Activated gamma-delta T cell (primary cell): ENCODE measurements at regions not wholly inside any gene's neighbourhood (a gene's known extent, or its start where the extent isn't known, plus 50 kb on each side); places are given as distances from the start of the nearest gene placed in this dataset.

Experiments used
- DNase-seq: peaks from one replicate; lab custom pipeline; 2025; lab: John Stamatoyannopoulos, UW

DNA sequence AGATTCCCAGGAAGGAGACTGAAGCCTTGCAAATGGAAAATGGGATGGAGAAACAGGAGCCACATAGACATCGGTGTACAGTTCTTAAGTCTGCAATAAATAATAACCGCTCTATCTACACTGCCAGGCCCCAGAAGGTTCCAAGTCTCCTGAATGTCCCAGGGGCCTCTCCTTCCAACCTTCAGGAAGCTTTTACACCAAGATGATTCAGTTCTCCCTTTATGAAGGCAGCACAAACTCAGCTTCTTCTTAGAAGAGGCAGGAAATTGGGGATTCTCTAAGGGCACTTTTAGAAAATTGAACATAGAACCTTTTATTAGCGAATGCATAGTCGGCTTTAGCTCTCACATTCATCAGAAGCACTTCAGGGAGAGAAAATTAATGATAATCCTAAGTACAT, 130.8 kb upstream of the LYZL1 start:
- DNase-seq: no peak

DNA sequence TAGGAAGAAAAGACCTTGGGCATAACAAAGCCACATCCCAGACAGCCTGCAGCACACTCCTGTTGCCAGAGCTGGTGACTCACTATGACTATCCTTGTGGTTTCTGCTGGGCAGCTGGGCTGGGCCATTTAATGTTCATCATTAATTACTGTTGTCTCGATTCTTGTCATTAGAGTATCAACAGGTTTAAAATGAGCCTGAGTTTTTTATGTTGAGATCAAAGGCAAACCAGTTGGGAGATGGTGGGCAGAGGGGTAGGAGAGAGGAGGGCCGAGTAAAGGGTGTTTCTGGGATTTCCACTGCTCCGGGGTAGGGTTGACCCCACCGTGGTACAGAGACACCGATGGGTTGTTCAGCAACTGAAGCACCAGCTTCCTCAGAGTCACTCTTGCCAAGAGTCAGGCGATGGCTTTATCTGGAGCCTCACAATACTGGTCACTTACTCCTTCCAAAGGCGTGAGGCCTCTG, 128.7 kb upstream of the LYZL1 start:
- no peak for DNase-seq

DNA sequence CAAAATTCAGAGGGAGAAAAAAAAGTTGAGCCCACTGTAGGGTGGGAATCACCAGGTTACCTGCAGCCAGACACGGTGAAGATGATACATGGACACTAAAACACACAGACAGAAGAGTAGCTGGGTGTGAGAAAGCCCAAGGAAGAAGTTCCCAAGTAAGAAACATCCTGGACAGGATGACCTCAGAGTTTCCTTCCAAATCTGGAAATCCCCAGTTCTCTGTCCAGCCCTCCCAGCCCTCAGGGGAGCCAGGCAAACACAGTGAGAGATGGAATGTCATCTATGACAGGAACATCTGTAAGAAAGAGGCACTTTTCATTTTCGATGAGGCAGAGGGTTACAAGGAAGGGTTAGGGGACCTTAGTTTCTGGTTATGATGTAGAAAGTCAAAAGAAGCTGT, 125.1 kb upstream of the LYZL1 start:
- no peak for DNase-seq

DNA sequence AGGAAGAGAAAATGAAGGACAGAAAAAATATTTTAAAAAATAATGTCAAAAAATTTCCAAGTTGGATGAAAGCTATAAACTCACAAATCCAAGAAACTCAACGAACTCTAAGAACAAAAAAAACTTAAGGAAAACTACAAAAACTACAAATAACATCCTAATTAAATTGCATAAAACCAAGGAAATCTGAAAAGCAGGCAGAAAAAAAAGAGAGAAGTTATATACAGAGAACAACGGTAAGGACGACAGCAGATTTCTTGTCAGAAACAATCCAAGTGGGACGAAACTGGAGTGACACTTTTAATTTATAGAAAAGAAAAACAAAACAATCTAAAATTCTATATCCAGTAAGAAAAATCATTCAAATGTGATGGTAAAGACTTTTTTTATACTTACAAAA, 122.2 kb upstream of the LYZL1 start:
- no peak for DNase-seq

DNA sequence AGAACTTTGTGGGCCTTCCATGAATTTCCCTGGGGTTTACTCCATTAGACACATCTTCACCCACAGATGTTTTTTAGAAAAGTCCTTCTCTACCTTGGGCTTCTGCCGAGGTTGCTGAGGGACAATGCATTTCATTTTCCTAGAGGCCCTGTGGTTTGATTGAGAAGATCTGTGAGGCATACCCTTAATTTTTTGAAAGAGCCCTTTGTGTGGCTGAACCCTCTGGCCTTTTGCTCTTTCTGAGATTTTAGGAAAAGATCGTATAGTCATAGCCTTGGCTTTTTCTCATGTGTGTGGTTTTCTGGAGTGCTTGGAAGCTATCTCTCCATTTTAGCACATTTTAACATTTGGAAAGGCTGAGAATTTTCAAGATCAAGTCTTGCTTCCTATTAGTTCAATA, 119.8 kb upstream of the LYZL1 start:
- no peak for DNase-seq

DNA sequence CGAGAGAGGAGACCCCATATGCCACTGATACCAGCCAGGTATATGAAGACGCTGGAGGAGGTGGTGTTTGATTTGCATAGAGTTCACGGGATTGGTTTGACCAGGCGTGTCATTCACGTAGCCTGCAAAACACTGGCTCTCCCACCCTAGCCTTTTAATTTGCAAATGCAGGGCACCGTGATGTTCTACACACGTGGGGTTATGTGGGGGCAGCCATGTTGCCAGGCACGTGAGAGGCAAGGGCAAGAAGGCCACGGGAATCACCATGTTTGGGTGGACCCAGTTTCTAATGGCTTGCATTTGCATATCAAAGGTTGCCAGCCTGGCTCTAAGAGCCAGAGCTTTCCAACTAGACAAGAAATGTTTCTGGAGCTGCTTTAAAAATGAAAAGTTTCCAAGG, 117.2 kb upstream of the LYZL1 start:
- no peak for DNase-seq

DNA sequence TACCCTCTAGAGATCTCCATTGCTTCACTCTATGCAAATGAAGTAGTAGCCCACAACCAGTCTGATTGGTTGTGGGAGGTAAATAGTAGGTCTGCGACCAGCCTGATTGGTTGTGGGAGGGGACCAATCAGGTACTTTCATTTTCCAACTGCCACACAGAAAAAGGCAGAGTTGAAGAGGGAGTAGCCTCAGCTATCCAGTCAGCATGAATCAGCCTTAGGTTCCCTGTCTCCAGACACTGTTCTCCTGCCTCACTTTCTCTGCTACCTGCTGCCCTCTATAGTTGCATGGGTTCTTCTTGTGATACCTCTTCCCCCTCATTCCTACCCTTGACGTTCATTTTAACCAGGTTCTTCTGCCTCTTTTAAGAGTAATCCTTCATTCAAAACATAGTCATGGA, 114.5 kb upstream of the LYZL1 start:
- no peak for DNase-seq

DNA sequence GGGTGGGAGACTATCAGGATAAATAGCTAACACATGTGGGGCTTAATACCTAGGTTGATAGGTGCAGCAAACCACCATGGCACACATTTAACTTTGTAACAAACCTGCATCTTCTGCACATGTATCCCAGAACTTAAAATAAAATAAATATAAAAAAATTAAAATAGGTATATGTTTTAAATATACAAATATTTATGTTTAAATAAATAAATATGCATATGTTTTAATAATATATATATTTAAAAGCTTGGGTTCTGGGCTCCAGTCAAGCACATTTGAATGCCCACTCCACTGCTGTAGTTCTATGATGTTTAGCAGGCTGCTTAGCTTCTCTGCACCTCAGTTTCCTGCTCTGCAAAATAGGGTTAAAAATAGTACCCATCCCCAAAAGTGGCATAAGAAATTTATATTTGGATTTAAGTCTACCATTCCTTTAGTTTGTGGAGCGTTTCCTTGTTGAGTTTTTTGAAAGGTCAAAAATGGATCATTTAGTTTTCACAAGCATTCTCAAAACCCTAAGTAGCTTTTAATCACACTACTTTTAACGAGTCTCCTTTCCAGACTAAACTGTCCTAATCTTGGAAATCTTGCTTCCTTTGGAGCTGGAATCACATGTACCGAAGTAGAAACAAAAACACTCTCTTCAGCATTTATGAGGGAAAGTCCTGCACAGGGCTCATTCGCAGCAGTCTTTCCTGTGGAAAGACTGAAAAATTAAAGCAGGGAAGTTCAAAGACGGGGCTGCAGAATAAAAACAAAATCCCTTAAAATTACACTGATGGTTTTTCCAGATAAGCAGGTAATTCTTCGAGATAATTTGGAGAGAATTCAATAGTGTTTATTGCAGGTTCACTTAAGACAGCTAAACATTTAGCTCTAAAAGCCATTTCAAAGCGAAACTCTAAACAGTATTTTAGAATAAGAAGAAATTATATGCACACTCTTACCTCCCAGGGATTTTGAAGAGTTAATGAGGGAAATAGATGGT, 111.7 kb upstream of the LYZL1 start:
- no peak for DNase-seq

DNA sequence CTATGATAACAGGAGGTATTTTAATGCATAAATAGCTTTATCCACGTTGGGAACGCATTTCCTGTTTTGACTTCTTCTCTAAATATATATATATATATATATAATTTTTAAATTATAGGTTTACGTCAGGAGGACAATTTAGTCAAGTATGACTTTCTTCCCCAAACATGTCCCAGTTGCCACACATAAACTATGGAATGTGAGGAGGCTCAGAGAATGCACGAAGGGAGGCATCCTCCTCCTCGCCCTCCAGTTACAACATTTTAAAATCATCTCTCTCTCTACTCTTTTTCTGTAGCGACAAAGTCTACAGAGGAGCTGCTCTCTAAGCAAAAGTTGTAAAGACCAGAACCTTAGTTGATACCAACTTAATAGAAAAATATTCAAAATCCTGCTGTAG, 106.9 kb upstream of the LYZL1 start:
- DNase-seq: no peak

DNA sequence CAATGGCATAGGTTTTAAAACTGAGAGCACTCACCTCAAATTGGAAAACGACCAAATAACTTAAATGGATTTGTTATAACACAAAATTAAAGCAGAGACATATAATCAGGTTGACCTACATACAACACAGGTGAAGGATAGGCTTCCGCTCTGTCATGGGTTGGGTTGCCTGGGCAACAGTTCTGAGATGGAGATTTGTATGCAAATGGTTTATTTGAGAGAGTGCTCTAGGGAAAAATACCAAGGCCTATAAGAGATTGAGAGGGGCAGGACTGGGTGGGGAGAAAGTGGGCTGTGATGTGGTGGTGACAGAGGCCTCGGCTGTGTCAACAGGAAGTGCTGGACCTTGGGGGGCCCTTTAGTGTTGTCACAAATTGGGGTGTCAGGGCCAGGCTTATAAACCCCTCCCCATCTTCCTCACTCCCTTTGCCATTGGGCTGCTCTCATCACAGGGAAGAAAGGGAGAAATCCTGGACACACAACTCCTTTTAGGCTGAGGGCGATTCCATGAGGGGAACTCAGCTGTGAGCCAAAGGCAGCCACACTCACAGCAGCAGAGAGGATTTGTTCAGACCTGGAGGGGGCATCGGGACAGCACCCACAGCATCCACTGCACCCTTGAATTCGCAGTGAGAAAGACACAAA, 105.4 kb upstream of the LYZL1 start:
- no peak for DNase-seq

DNA sequence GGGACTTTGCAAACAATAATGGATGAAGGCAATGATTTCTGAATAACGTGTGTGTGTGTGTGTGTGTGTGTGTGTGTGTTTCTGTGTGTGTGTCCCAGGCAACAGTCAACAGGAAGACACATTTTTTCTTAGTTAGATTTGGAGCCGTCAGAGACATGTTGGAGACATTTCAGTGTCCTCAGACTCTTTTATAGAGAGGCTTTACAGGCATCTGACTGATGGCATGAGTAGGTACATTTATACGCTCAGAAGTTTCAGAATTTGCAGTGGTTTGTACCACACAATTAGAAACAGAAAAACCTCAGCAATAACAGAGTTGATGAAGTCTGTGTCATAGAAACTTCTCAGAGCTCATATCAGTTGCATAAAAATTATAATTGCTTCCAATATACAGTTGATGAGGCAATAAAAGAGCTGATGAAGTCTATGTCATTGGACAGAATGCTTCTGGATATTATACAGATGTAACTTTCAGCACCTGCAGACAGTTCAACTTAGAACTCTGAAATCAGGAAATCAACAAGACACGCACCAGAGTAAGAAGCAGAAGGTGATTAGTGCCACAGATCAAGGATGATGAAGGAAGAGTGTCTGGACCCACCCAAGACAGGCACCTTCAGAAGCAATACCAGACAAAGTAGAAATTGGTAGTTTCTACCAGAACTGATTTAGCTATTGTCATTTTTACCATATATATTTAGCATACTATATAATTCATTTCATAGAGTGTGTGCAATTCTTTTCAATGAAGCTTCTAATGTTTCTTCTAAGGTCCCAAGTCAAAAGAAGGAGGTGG, 104.5 kb upstream of the LYZL1 start:
- no peak for DNase-seq

DNA sequence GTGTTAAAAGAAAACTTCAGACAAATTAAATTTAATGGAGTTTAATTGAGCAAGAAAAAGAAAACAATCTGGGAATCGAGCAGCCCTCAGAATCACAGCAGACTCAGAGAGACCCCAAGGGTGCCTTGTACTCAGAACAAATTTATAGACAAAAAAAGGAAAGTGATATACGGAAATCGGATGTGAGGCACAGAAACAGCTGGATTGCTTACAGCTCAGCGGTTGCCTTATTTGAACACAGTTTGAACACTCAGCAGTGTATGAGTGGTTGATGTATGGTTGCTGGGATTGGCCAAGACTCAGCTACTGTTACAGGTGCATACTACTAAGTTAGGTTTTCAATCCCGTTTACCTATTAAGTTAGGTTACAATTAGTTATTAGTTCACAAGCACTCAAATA, 103.8 kb upstream of the LYZL1 start:
- DNase-seq: no peak

DNA sequence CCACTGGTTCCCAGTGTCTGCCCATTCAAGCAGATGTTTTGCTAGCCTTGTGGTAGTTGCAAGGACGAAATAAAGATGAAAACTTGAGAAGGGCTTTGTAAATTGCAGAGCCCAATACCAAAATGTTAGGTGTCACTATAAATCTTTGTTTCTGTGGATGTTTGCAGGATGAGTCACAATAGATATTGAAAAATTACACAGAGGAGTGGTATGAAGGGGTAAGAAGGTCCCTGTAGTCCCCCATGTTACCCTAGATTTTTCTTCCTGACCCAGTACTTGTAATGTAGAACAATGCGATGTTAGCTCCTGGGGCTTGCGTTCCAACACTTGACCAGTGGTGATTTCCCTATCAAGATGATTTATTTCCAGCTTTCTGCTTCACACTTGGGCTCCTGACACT, 102.6 kb upstream of the LYZL1 start:
- DNase-seq: no peak

DNA sequence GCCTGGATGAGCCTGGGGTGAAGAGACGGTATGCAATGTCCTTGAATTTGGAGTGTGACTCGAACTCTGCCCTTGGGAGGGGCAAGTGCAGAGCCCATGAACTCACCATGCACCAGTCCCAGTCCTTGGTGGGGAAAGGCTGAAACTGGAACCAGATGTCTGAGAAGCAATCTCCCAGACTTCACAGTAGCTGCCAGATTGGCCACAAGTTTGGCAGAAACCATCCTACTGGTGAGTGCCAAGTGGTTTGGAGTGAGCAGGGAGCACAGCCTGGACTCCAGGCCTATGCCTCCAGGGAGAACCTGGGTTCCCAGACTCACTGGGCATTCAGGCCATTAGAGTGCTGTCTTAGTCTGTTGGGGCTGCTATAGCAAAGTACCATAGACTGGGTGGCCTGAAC, 99.6 kb upstream of the LYZL1 start:
- DNase-seq: no peak

DNA sequence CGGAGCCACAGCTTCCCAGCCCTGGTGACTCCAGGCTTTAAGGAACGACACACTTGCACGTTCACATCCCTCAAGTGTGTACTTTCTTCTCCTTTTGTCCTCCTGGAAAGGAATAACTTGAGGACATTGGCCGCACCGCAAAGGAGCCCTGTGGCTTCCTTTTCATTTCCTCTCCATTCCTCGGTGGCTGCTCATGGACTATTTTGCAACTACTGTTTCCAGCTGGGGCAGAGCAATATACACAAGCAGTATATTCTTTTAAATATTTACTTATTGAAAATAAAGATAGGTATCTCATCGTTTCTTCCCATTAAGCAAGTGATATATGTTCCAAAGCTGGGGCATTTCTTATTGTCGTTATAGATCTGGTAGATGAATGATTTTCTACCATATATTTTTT, 97.2 kb upstream of the LYZL1 start:
- no peak for DNase-seq

DNA sequence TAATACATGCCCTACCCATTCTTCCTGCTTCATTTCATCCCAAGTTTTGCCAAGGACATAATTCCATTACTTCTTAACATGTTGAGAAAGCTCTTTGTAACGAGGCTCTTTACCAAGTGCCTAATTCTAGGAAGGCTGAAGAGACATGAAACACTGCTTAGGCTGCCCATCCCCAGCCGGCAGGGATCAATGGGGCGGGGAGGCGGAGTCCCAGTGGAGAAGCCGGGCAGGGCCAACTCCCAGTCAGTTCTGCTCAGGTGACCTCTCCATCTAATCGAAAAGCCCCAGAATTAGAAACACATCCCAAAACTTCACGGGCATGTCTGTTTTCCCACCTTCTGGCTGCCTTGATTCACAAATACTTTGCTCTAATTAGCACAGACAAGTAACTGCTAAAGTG, 89.5 kb upstream of the LYZL1 start:
- DNase-seq: no peak

DNA sequence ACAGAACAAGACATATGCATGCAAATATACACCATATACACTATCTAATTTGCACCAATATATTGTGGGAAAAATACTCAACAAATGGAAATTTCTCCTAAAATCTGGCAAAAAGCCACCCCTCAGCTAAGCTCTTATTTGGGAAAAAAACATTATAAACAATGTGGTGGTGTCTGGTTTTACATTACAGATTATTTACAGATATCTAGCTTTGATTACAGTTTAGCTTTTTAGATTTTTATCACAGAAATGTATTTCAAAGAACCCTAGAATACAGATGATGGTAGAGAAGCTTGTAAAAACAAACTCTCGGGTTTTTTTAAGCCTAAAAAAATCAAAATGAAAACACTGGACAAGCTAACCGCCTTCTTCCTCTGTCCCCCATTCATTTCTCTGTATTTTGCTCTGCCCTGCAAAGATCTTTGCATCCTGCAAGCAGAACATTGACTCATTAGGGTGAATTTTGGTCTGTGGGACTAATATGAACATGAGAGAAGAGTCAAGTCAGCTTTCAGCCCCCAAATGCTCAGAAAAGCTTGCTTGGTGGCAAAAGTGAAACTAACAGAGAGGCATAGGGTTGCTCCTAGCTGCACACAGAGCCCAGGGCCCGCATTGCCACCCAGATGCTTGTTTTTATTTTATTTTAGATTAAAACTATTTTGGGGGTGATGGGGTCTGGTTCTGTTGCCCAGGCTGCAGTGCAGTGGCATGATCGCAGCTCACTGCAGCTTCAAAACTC, 88.8 kb upstream of the LYZL1 start:
- DNase-seq: no peak

DNA sequence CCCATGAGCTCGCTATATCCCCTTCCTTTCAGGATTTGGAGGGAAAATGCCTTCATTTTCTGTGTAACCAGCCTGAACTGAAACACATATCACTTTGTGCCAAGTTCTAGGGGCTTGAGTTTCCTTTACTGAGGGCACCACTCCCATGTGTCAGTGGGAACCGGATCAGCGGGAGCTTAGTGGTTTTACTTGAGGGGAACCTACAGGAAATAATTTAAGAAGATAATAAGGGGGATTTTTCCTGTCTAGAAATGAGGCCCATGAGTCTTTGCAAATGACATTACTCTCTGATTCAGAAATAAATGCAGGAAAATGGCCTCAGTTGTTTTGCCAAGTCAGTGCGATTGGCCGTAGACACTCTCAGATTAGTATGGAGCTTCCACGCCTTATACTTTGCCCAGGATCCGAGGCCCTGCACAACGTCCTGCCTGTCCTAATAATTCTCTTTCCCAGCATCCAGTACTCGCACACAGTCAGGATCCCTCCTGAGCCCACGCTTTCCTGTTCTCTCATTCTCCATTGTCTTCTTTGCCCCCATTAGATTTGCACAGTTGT, 86.4 kb upstream of the LYZL1 start:
- no peak for DNase-seq

DNA sequence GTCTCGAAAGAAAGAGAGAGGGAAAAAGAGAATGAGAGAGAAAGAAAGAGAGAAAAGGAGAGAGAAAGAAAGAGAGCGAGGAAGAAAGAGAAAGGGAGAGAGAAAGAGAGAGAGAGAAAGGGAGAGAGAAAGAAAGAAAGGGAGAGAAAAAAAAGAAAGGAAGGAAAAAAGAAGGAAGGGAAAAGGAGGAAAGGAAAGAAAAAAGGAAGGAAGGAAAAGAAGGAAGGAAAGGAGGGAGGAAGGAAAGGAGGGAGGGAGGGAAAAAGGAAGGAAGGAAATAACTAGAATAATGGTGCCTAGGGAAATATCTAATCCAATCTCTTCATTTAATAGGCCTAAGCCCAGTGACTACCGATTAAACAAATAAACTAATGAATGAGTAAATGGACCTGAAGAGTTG, 85.4 kb upstream of the LYZL1 start:
- no peak for DNase-seq

DNA sequence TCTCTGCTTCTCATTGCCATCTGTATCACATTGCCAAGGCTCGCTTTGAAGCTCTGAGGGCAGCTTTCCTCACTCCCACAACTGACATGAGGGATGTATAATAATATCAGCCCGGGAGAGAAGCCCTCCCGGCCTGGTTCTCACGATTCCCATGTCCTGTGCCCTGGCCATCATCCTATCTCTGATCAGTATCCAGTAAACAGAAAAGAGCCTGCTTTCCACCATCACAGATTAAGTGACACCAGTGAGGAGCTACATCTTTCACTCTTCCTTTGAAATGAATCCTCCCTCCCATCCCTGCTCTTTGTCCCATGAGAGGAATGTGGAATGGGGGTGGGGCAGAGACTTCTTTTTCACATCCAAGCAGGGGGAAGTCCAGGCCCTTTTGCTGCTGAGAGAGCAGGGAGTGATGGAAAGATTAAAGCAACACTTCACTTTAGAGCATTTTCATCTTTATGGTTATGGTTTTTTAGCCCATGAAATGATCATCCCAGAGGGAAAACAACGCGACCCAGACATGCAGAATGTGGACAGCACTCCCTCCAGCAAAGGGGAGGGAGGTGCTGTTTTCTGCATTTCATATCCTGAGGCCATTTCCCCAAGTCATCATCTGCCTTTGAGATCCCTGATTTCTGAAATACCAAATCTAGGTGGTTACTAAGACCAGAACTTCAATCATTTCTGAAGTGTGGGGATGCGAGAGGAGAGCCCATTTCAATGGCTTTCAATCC, 84.6 kb upstream of the LYZL1 start:
- DNase-seq: no peak

DNA sequence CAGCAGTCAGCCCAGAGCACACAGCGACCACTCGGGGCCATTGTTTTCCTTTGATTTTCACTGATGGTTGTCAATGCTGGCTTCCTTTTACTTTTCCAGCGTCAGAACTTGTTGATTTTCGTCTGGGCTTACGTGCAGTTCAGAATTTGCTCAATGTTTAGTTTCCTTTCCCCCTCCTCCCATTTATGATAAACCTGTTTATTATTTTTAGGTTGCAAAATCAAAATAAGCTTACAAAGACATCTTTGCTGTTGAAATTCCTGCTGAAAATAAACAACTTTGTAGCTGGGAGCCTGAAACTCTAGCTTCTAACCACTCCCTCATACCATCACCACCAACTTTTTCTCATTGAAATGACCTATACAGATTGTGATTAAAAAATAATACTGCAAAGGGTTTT, 83.1 kb upstream of the LYZL1 start:
- DNase-seq: no peak
